HG02571 (cell line): ENCODE measurements at regions not wholly inside any gene's neighbourhood (a gene's known extent, or its start where the extent isn't known, plus 50 kb on each side); places are given as distances from the start of the nearest gene placed in this dataset.
"Not testable (repeated sequence)": the region's sequence is repeated elsewhere in the genome, so short reads cannot be mapped to it uniquely, and the experiment has no call there.

Experiments used
- ATAC-seq: cut with Tn5 transposase; IDR thresholded peaks from one replicate; pipeline ENCODE4 v1.9.1; 2021; ENCODE audit warnings: mild to moderate bottlenecking, moderate library complexity; ENCODE audit not compliant: unreplicated experiment

DNA sequence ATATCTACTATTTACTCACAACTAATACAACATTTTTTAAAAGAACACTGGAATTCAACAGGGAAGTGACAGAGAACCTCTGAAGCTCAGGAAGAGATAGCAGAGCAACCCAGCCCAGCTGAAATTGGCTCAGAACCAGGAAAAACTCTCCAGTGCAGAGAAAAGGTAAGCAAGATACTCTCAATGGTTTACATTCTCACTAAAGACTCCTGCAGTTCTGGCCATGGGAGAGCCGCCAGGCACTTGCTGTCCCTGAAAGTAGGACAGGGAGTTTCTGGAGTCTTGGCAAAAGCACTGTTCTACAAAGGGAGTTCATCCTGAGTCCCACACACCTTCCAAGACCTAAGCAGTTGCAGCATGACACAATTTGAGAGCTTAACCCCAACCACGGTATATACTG is 330.8 kb downstream of the TRIM36 start:
- ATAC-seq = no peak

DNA sequence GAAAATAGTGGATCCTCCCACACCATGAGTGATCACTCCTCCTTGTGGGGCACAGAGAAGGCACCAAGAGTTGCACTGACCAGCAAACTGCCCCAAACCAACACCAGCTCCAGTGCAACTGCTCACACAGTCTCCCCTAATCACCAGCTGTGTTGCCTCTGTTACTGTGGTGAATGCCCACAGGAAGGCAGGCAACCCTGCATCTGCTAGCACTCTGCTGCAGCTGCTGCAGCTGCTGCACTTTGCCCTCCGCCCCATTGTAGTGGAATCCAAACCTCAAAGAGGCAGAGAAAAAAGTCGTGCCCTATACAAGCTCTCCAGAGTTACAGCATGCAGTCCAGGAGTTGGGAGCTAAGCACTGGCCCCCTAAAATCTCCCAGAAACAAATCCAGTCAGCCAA is 339.6 kb downstream of the TRIM36 start:
- no peak for ATAC-seq

DNA sequence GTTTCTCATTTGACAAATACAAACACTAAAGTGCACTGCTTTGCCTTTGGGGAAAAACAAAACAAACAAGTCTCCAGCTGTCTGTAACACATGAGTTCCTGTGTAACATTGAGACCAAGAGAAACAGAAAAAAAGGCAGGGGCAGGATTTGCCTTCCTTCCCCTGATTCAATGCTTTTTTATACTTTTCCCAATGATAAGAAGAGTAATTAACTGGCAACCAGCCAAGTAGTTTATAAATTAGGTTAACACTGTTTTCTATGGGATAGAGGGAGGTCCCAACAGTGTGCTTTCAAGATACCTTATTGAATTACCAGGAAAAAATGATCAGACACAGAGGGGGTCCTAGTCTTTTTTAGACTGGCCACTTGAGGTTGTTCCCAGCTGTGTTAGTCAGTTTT is 346.8 kb downstream of the TRIM36 start:
- no peak for ATAC-seq

DNA sequence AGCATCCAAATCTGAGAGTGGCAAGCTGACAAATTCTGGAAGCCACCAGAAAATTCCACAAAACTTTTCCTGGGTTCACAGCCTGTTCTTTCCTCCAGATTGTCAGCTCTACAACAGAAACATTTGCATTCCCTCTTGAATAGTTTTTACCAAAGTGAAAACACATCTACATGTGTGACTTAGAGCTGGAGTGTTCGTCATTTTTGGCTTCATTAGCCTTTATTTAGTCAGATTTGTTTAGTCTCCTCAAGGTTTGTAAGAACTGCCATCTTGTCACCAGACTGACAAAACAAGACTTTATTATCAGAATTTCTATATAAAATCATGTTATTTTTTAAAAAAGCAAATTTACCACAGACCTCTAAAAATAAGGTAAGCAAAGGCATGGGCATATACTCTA is 347.3 kb downstream of the TRIM36 start:
- no peak for ATAC-seq

DNA sequence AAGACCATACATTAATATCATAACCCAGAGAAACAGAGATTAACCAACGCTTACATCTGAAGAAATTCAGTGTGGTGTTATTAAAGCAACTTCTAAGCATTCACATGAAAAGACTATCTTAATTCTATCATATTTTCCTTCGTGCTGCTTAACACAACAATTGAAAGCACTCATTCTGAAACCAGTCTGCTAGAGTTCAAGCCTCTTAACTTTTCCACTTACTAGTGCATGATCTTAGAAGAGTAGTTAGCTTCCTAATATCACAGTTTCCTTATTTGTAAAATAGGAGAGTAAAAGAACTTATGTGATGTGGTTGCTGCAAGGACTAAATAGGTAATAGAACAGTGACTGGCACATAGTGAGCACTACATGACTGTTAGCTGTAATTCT is 379.3 kb downstream of the TRIM36 start:
- no peak for ATAC-seq

DNA sequence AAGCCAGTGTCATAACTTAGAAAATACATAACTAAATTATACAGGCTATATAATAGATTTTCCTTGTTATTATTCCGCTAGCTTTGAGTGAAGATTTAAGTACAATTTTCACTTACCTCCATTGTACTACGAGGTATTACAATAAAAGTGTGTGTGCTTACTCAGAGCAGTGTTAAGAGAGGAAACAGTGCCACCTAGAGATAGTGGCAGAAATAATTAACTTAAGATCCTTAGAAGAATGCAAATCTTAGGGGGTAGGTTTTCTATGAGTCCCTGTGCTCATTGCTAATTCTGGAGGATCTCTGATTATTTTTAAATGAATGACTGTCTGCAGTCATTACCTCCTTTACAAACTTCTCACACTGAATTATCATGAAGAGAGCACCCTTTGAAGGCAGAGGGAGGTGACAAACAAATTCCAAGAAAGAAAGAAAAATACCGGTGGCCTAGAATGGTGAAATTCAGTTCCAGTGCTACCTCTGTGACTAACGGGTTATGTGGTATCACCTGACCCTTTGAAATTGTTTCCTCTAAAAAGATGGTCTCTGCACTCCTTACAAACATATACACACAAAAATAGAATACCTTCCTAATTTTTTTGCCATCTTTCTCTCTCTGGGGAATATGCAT is 379.8 kb downstream of the TRIM36 start:
- no peak for ATAC-seq

DNA sequence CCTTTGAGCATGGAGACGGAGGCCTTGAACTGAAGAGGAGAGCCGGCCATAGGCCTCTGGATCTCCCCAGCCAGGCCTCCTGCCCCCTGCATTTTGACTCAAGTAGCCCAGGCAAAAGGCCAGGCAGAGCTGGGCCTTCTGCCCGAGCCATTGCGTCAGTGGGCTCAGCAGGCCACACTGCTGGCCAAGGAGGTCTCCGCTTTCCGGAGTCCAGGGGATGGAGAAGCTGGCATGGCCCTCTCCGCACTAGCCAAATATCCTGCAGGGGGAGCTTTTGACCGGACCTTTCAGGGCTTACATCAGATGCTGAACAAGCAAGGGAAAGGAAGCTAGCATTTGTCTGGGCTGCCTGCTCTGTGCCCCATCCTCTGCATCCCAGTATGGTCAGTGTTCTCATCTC is 386.8 kb downstream of the TRIM36 start:
- no peak for ATAC-seq

DNA sequence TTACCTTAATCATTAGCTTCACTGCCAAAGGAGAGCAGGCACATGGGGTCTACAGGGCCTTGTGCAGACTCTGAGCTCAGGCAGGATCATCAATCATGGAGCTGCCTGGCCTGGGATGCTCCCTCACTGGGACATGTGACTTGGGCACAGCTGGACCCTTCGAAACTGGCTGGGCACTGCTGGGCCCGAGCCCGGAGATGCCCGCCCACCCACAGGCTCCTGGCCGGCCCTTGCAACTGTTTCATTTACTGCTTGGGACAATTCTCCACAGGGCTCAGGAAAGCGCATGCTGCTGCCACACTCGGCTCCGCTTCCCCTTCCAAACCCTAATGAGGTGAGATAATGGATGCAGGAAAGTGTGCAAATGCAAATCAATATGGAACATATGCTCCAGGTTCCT is 387.5 kb downstream of the TRIM36 start:
- no peak for ATAC-seq

DNA sequence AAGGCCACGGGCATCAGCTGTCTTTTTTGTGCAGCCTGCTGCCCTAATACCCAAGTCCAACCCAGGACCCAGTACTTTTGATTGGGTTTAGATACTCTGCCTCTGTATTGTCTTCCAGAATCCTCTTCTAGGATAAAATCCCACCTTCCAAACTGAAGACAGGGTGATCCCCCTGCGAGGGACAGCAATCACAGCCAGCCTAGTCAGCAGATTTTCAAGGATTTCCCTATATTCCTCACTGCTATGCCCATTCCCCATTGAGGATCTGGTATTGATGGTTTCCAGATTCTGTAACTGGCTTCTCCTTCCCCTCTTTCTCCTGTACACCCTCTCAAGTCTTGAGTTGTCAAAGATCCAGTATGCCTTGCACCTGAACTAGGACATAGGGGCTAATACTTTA is 389.4 kb downstream of the TRIM36 start:
- no peak for ATAC-seq

DNA sequence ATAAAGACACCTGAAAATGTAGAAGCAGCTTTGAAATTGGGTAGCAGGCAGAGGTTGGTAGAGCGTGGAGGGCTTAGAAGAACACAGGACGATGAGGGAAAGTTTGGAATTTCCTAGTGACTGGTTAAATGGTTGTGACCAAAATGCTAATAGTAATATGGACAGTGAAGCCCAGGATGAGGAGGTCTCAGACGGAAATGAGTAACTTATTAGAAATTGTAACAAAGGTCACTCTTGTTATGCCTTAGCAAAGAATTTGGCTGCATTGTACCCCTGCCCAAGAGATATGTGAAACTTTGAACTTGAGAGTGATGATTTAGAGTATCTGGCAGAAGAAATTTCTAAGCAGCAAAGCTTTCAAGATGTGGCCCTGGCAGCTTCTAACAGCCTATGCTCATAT is 382.5 kb downstream of the KCNN2 start:
- no peak for ATAC-seq

DNA sequence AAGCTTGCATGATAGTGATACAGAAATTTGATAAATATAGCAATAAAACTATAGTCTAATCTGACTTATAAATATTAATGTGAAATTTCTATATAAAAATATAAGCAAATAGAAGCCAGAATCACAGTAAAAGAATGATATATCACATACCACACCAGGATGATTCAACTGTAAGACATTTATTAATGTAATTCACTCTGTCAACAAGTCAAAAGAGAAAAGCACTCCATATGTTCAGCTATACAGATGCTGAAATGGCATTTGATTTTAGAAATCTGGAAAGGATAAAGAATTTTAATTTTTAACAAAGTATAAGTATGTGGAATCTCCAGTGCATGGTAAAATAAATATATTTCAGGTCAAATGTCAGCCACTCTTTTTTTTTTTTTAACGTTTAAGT is 372.4 kb downstream of the KCNN2 start:
- no peak for ATAC-seq

DNA sequence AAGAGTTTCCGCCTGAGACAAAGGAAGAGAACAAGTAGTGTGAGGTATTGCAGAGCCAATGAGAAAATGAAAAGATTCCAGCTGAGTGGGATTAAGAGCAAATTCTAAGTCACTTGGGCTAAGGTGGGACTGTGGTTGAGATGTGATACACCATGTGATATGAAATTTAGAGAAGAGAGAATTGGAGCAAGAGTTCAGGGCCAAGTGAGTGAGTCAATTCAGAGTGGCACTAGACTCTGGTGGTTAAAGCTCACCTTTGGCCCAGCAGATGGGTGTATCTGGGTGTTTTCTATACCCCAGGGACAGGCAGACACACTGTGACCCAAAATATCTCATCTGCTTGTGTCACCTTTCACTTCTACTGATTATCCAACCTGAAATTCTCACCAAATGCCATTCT is 368.1 kb downstream of the KCNN2 start:
- ATAC-seq = no peak

DNA sequence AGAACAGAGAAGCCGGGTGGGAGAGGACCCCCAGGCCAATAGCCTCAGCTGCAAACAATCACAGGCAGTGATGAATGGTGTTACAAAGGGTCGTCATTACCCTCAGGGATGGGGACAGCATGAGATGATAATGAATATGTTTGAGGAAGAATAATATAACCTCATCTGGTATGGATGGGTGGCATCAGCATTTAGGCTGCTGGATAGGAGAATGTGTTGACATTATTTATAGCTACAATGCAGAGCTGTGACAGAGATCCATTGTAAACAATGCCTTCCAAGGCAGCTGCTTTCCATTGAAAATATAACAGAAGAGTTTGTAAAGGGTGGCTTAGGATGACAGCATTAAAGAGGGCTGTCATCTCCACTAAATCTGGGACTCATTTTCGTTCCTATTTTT is 365.5 kb downstream of the KCNN2 start:
- no peak for ATAC-seq

DNA sequence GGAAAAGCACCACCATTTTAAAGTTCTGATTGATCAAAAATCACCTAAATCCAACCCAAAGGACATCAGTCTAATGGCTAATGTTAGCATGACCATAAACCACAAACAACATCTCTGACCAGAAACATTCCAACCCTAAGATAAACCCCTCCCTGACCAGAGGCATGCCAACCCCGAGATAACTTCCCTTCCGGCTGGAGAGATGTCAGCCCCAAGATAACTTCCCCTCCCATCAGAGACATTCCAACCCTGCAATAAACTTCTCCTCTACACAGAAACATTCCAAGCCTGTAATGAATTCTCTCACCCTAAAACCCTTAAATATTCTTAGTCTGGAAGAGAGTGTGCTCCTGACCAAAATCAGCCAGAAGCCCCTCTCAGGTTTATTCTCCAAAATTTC is 364.3 kb downstream of the KCNN2 start:
- no peak for ATAC-seq

DNA sequence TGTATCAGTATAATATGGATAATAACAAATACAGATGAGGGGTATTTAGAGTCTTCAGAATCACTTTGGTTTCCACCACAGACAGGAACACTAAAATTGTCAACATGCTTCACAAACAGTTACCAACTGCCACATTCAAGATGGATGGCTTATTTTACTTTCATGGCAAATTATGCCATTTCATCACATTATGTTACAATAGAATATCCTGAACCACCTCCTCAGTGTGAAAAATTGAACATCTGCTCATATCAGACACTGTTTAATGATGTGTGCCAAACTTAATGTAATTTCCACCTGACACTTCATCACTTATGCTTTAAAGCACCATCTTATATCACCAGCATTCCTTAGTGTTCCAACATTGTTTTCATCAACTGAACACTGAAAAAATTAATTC is 357.4 kb downstream of the KCNN2 start:
- ATAC-seq = no peak

DNA sequence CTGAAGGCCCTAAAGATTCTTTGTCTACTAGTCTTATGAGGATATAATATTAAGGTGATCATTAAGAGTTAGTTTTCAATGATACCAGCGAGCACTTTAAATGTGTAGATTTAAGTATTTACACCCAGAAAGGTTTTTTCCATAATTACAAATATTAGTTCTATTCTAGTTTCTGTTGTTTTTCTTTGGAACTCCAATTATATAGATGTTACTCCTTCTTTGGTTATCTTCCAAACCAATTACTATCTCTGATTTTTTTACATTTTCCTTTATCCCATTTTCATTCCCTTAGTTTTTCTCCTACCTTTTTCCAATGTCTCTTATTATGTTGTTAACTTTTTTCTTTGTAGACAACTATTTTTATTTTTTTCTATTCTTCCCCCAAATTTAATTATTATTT is 355.1 kb downstream of the KCNN2 start:
- ATAC-seq = no peak

DNA sequence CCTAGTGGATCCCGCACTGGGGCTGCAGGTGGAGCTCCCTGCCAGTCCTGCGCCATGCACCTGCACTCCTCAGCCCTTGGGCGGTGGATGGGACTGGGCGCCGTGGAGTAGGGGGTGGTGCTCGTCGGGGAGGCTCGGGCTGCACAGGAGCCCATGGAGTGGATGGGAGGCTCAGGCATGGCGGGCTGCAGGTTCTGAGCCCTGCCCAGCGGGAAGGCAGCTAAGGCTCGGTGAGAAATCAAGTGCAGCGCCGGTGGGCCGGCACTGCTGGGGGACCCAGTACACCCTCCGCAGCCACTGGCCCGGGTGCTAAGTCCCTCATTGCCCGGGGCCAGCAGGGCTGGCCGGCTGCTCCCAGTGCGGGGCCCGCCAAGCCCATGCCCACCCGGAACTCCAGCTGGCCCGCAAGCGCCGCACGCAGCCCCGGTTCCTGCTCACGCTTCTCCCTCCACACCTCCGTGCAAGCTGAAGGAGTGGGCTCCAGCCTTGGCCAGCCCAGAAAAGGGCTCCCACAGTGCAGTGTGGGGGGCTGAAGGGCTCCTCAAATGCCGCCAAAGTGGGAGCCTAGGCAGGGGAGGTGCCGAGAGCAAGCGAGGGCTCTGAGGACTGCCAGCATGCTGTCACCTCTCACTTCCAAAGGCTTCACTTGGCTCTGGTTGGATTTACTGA is 342.5 kb downstream of the KCNN2 start:
- not testable (repeated sequence) for ATAC-seq

DNA sequence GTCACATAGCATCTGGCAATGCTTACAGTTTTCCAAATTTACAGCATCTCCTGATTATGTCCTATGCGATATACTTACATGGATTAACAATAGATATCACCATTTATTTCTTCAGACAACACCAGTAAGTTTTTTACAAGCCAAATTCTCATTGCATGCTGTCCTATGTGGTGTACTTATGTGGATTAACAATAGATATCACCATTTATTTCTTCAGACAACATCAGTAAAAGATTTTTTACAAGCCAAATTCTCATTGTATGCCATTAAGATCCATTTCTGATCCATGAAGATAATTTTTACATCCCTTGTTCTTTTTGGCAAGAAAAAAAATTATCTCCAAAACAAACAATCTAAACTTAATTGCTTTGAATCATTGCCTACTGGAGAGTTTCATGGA is 340.9 kb downstream of the KCNN2 start:
- ATAC-seq = no peak

DNA sequence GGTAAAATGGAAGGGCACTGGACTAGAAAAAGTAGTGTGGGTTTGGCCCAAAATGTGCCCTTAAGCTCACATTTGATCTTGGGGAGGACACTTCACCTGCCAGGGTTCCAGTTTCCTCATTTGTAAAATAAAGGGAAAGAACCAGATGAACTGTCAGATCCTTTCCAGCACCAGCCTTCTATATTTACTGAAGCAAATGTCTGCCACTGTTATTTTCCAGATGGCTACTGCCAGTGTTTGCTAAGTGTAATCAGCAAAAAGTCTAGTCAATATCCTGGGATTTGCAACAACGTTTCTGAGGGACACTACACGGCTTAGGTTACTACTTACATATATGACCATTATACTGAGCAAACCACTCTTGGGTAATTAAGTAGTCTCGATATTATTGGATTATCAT is 340.3 kb downstream of the KCNN2 start:
- no peak for ATAC-seq

DNA sequence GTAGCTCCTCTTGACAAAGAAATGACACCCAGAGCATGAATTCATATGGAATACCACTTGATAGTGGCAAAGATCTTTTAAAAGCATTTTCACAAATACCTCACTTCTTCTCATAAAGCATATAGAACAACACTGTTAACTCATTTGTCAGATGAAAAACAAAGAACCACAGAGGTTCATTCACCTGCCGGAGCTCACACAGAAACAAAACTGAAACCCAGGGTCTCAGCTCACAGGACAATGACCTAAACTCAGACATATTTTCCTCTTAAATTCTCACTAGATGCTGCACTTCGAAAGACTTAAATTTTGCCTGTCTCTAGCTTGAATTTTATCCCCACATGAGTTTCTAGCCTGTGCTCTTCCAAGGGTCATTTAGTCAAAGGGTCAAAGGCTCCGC is 339.0 kb downstream of the KCNN2 start:
- no peak for ATAC-seq

DNA sequence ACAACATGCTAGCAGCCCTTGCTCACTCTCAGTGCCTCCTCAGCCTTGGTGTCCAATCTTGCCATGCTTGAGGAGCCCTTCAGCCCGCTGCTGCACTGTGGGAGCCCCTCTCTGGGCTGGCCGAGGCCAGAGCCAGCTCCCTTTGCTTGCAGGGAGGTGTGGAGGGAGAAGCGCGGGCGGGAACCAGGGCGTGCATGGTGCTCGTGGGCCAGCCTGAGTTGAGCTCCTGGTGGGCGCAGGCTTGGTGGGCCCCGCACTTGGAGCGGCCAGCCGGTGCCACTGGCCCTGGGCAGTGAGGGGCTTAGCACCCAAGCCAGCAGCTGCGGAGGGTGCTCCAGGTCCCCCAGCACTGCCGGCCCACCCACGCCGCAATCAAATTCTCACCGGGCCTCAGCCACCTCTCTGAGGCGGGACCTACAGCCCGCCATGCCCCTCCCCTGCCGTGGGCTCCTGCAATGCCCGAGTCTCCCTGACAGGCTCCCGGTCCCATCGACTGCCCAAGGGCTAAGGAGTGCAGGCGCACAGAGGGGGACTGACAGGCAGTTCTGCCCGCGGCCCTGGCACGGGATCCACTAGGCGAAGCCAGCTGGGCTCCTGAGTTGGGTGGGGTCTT is 333.5 kb downstream of the KCNN2 start:
- ATAC-seq = no peak

DNA sequence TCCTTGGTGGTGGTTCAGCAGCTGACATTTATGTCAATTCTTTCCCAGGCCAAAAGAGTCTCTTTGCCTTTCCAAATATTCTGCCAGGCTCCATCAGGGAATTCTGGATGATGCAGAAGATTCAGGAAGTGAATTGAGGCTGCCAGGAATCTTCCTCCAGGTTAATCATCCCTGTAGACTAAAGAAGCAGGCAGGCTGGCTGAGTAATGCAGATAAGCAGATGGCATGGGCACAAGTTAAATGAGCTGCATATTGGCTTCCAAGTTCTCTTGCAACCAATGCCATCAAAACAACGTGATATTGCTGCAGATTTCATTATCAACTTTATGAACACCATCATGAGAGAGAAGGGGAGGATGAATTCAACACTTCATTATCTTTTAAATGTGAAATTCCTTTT is 324.5 kb downstream of the KCNN2 start:
- no peak for ATAC-seq

DNA sequence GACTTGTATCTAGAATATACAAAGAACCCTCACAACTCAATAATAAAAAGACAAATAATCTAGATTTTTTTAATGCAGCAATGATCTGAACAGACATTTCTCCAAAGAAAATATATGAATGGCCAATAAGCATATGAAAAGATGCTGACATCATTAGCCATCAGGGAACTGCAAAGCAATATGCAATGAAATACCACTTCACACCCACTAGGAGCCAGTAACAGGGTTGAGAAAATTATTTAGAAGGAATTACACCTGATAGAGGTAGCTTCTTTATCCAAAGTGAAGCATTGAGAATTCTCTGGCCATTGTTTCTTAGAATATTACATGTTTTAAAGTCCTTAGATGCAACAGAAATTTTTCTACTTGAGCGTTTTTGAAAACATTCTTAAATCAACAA is 316.9 kb downstream of the KCNN2 start:
- no peak for ATAC-seq
